ENCODE measurements at regions not wholly inside any gene's neighbourhood (a gene's known extent, or its start where the extent isn't known, plus 50 kb on each side); places are given as distances from the start of the nearest gene placed in this dataset.
"Not testable (repeated sequence)": the region's sequence is repeated elsewhere in the genome, so short reads cannot be mapped to it uniquely, and the experiment has no call there.

DNA sequence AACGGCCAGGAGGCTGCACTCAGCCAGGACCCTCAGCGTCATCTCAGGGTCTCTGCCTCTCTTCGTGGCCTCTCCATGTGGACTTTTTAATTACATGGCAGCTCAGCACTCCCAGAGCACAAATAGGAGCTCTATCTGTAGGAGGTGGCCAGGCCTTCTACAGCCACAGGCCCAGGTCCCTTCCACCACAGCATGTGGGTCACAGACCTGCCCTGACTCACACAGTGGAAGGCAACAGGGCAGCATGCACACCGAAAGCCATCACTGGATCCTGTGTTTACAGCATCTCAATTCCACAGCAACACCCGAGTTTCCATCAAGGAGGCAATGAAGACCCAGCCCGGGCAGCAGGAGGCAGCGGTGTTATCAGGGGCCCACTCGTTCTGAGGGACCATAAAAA lies 65.8 kb upstream of the CD93 start:
- no peak for DNase-seq (ENCODE audit: low read depth)

DNA sequence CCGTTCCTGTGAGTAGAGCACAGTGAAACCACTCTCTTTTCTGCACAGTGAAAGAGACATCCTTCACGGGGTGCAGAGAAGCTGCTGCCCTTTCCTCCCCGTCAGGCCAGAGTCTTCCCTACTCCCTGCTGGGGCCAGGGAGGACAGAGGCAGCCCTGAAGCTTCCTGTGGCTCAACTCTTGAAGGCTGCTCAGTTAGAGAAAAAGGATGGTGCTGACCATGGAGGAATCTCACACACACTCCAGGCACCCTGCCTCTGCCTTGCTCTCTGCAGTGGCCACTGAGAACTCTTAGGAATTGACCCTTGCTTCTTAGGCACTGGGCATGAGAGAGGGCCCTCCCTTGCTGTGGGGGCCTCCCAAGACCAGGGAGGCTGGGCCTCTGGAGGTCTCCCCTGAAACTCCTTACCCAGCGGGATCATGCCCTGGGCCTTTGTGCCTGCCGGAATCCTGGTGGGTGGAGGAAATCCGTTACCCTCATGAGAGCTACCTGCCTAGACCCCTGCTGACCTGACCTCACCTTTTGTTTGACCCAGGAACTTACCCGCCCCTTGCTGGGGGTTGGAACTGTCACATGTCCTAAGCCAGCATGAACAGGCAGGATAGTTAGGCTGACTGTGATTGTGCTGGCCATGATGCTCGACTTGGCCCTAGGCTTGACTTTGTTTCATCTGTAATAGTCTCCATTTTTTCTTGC lies 65.0 kb upstream of the CD93 start:
- no peak for DNase-seq (ENCODE audit: low read depth)

- DNase-seq (ENCODE audit: low read depth) = no peak
Observed at GRCh38 chr20:23150304-23151007, 64.3 kb upstream of the CD93 start.

DNA sequence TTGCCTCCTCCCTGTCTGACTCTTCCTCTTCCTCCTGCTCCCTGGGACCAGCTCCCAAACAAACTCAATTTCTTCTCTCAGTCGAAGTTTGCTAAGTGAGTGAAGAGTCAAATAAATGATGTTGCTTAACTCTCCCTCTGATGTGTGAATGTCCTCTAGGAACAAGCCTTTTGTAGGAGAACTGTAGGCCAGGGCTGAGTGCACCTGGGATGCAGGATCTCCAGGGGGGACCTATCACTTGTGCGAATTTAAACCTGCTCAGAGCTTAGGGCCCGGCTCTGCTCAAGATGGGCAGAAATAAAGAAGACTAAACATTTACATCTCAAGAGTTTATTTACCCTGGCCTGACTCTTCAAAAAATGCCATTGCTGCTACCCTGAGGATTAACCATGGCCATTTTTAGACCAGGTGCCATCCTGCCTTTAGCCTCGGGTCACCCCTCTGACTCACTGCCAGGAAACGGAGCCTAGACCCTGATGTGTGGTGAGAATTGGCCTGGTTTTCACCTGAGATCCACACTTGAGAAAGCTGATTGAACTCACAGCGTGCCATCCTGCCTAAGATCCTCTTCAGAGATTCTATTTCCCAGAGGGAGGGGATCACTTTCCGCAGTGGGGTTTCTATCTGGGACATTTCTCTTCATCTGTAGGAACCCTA lies 63.6 kb upstream of the CD93 start:
- DNase-seq (ENCODE audit: low read depth) = no peak

DNA sequence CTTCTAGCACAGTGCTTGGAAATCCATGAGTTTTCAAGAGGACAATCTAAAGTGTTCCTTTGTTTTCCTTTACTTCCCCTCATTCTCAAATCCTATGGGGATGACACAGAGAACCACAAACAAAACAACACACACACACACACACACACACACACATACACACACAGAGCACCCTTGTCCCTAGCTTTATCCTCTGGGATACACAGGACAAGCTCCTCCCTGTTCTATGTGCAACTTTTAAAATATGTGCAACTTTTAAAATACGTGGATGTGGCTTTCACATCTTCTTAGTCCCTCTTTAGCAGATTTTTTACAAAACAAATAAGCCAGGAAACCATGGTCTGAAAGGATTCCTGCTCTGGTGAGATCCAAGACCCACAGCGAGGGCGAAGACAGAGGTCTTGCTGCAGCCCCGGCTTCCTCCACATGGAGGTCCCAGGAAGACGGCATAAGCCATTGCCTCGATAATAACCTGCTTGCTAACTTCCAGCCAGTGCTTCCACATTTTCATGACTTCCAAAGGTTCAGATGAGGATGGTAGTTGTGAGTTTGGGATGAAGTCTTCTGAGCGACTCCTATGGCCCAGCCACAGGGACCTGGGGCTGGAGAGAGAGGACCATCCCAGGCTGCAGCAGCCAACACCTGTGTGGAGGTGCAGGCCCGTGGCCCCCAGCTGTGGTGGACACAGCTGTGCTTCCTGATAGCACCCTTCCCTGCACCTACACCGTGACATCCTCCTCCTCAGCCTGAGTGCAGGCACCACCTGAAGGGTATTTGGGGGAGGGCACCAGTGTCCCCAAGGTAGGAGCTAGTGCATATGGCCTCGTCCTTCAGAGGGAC lies 62.8 kb upstream of the CD93 start:
- DNase-seq (ENCODE audit: low read depth) = no peak

DNA sequence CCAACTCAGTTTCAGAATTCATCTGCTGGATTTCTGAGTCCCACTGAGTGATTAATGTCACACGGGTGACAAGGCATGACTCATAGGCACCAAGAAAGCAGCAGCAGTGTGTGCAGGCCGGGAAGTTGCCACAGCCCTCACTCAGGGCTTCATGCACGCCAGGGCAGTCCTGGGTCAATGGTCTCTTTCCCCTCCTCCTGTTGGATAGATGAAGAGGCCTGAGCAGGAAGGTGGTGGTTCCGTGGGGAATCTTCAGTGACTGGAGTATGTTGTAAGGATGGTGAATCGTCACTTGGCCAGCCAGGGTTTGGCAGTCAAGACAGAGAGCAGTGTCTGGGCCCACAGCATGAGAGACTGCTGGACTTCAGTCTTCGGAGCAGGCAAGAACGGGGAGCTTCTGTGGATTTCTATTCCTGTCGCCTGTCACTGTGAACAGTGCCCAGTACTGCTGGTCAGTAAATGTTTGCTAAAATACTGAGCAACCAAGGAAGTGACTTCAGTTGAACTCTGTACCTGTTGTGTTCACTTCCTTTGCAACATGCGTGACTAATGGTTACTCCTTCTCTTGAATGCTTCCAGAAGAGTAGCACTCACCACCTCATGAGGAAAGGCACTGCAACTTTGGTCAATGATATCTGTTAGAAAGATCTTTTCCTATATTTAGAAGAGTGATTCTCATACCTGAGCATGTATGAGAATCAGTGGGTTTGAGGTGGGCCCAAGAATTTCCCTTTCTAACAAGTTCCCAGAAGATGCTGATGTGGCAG lies 62.0 kb upstream of the CD93 start:
- DNase-seq (ENCODE audit: low read depth) = peak; percentile 96

DNA sequence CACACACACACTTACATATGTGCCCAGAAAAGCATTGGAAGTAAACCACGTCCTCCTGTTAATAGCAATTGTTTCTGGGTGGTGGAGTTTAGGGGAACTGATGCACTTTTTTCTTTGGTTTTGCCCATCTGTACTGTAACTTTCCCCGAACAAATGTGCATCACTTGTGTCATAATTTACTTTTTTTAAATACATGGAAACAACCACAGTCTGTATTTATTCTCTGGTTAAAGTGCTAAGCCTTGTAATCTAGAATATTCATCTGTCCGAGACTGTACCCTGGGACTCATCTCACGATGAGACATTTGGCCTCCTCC lies 61.5 kb upstream of the CD93 start:
- DNase-seq (ENCODE audit: low read depth) = no peak

GRCh38 chr20:23146857-23147637 lies 60.9 kb upstream of the CD93 start:
- no peak for DNase-seq (ENCODE audit: low read depth)

DNA sequence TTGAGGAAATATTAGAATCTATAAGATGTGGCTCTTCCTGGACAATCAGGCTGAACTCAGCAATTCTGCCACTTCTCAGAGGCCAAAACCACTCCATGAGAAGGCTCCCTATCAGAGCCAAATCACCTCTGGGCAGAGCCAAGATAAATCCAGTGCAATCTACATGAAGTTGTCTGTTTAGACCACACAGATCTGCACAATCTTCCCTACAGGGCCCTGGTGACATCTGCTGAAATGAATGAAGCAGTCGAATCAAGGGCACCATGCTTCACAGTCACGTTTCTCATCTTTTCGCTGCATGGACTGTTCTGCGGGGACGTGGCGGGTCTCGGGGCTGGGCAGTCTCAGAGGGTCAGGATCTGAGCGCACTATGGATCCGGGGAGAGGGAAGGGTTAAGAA lies 60.1 kb upstream of the CD93 start:
- no peak for DNase-seq (ENCODE audit: low read depth)

DNA sequence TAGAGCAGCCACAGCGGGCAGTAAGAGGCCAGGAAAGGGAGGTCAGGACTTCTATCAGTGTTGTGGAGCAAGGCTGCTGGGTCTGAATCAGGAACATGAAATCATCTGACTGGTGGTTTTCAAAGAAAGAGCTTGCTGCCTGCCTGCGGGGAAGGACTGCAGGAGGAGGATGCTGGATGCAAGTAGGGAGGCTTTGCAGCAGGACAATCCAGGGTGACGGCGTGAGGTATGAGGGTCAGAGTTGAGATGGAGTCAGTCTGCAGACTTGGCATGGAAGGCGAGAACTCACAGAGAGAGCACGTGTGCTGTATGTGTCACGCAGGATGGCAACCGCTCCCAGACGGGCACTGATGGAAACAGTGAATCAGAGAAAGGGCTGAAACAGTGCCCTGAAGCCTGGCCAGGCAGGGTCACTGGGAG lies 59.2 kb upstream of the CD93 start:
- DNase-seq (ENCODE audit: low read depth) = peak; percentile 96

- DNase-seq (ENCODE audit: low read depth) = no peak
Observed at GRCh38 chr20:23144856-23145255, 58.7 kb upstream of the CD93 start.

GRCh38 chr20:23143986-23144690 lies 58.0 kb upstream of the CD93 start:
- no peak for DNase-seq (ENCODE audit: low read depth)

DNA sequence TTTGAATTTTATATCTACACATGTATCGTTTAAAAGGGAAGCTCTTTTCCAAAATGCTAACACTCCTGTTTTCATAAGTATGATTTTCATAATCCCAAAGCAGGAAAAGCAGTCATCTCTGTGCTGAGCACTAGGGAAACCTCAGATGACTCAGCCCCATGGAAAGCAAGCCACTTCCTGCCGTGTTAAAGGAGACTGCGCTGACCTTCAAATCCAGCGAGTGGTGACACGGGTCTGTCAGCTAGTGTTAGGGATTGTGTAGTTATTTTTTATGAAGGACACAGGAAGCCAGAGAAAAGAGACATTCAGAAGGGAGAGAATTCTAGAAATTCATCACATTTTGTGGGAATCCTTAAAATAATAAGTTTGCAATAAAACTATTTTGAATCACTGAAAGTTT lies 57.0 kb upstream of the CD93 start:
- peak; percentile 94 for DNase-seq (ENCODE audit: low read depth)

GRCh38 chr20:23142162-23143050 lies 56.3 kb upstream of the CD93 start:
- DNase-seq (ENCODE audit: low read depth) = no peak

DNA sequence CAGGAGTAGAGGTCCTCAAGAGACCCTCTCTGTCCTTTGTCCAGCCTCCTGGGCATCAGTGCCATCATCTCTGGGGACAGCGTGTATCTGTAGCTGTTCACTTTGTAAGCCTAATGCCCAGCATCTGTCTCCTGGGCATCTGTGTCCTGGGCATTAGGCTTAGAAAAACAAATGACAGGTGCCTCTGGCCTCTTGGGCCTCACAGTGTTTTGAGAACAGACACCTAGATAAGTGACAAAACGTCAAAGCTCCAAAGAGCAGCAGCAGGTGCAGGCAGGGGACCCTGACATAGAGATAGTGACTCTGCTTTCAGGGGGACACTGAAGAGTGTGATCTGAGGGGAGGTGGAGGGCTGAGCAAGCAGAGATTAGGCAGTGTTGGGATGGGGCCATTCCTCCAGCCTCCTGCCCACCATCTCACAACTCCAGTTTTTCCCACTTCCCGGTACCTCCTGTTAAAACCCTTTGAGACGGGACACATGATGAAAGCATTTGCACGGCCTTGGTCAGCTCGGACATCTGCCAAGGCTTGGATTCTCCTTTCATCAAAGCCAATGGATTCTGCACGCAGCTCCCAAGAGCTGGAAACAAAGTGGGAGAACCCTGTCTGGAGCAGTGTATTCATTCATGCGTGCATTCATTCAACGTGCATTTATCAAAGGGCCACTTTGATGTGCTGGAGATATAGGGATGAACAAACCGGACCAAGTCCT lies 55.5 kb upstream of the CD93 start:
- DNase-seq (ENCODE audit: low read depth) = no peak

- DNase-seq (ENCODE audit: low read depth) = no peak
Observed at GRCh38 chr20:23140991-23141390, 54.9 kb upstream of the CD93 start.

- DNase-seq (ENCODE audit: low read depth) = not testable (repeated sequence)
Observed at GRCh38 chr20:23139984-23140383, 53.9 kb upstream of the CD93 start.

DNA sequence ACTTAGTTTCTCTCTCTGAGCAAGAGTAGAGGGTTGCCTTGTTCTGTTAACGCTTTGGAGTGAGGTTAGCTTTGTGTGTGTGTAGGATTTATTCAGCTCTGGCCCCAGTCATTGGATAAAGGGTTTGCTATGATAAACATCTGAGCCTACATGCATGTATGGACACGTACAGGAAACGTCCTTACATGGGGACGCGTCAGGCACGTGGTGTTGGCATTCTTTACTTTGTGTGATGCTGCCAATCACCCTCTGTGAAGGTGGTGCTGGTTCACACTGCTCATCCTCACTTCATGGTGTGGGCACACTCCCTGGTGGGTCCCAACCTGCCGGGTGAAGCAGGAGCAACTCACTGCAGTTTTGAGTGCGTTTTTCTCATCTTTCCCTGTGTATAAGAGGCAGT lies 53.4 kb upstream of the CD93 start:
- DNase-seq (ENCODE audit: low read depth) = no peak

Data from LHCN-M2 (cell line).